ENCODE measurements at regions not wholly inside any gene's neighbourhood (a gene's known extent, or its start where the extent isn't known, plus 50 kb on each side); places are given as distances from the start of the nearest gene placed in this dataset.

- no peak for DNase-seq (ENCODE audit: low read depth, low spot score)
- no peak overlapping the region for H3K4me3 Mint-ChIP-seq
Measured at GRCh38 chr2:105631011-105631410, 113.7 kb upstream of the NCK2 start.

GRCh38 chr2:105629634-105630033 lies 115.1 kb upstream of the NCK2 start:
- no peak for DNase-seq (ENCODE audit: low read depth, low spot score)
- TF ChIP-seq CTCF (conservative IDR thresholded peaks at IDR 0.05) = no peak
- peaks cover 9% of the 10 kb centered on the region for H3K4me1 Mint-ChIP-seq
- no peak overlapping the region for H3K27ac Mint-ChIP-seq (ENCODE audit: unreplicated experiment)
- no peaks in the 10 kb centered on the region for H3K36me3 Mint-ChIP-seq (ENCODE audit: low read depth)
- H3K27me3 Mint-ChIP-seq (ENCODE audit: low read depth) = no peaks in the 10 kb centered on the region
- H3K9me3 Mint-ChIP-seq = peaks cover 3% of the 10 kb centered on the region
- no peak overlapping the region for H3K4me3 Mint-ChIP-seq

More at GRCh38 chr2:105631011-105631410, 113.7 kb upstream of the NCK2 start:
- TF ChIP-seq CTCF (conservative IDR thresholded peaks at IDR 0.05) = no peak
- H3K27ac Mint-ChIP-seq (ENCODE audit: unreplicated experiment) = no peak overlapping the region
- H3K9me3 Mint-ChIP-seq = peaks cover 3% of the 10 kb centered on the region
- H3K36me3 Mint-ChIP-seq (ENCODE audit: low read depth) = no peaks in the 10 kb centered on the region
- peaks cover 20% of the 10 kb centered on the region for H3K4me1 Mint-ChIP-seq
- H3K27me3 Mint-ChIP-seq (ENCODE audit: low read depth) = no peaks in the 10 kb centered on the region

- Mint-ChIP-seq H3K27me3 (ENCODE audit: low read depth) (no peaks in the 10 kb centered on the region), H3K9me3 (peaks cover 3% of the 10 kb centered on the region), H3K4me1 (no peaks in the 10 kb centered on the region), H3K36me3 (ENCODE audit: low read depth) (no peaks in the 10 kb centered on the region), H3K4me3 (no peak overlapping the region), H3K27ac (ENCODE audit: unreplicated experiment) (no peak overlapping the region)
- TF ChIP-seq CTCF (conservative IDR thresholded peaks at IDR 0.05) = no peak
- DNase-seq (ENCODE audit: low read depth, low spot score) = no peak
Measured at GRCh38 chr2:105627534-105627933, 117.2 kb upstream of the NCK2 start.

GRCh38 chr2:105626966-105627340 lies 117.8 kb upstream of the NCK2 start:
- H3K4me3 Mint-ChIP-seq = no peak overlapping the region
- no peaks in the 10 kb centered on the region for H3K36me3 Mint-ChIP-seq (ENCODE audit: low read depth)
- peaks cover 3% of the 10 kb centered on the region for H3K9me3 Mint-ChIP-seq
- peak overlapping the region; percentile 31 for H3K27ac Mint-ChIP-seq (ENCODE audit: unreplicated experiment)
- TF ChIP-seq CTCF (conservative IDR thresholded peaks at IDR 0.05) = no peak
- DNase-seq (ENCODE audit: low read depth, low spot score) = no peak
- no peaks in the 10 kb centered on the region for H3K4me1 Mint-ChIP-seq
- no peaks in the 10 kb centered on the region for H3K27me3 Mint-ChIP-seq (ENCODE audit: low read depth)

GRCh38 chr2:105626212-105626965 lies 118.3 kb upstream of the NCK2 start:
- Mint-ChIP-seq H3K9me3 (peaks cover 3% of the 10 kb centered on the region), H3K27ac (ENCODE audit: unreplicated experiment) (no peak overlapping the region), H3K4me3 (no peak overlapping the region), H3K36me3 (ENCODE audit: low read depth) (no peaks in the 10 kb centered on the region), H3K4me1 (no peaks in the 10 kb centered on the region), H3K27me3 (ENCODE audit: low read depth) (no peaks in the 10 kb centered on the region)
- DNase-seq (ENCODE audit: low read depth, low spot score) = no peak
- no peak for TF ChIP-seq CTCF (conservative IDR thresholded peaks at IDR 0.05)
